ENCODE measurements at regions not wholly inside any gene's neighbourhood (a gene's known extent, or its start where the extent isn't known, plus 50 kb on each side); places are given as distances from the start of the nearest gene placed in this dataset.

GRCh38 chr3:25125201-25125600 is 302.9 kb upstream of the RARB start:
- Histone ChIP-seq H3K36me3 (ENCODE audit: control insufficient read depth, insufficient read depth, low read length) (no peaks in the 10 kb centered on the region), H3K27me3 (ENCODE audit: control insufficient read depth, insufficient read depth, low read length) (no peaks in the 10 kb centered on the region), H3K4me3 (ENCODE audit: low read depth, low read length) (no peak overlapping the region), H3K4me1 (ENCODE audit: control insufficient read depth, insufficient read depth, low read length) (no peaks in the 10 kb centered on the region), H3K27ac (ENCODE audit: low read depth, low read length) (no peak overlapping the region), H3K9me3 (ENCODE audit: control insufficient read depth, insufficient read depth, low read length) (peaks cover 18% of the 10 kb centered on the region), H3K9ac (ENCODE audit: low read depth, low read length) (no peak overlapping the region)

GRCh38 chr3:25128735-25129134 is 299.3 kb upstream of the RARB start:
- Histone ChIP-seq H3K4me3 (ENCODE audit: low read depth, low read length) (no peak overlapping the region), H3K27me3 (ENCODE audit: control insufficient read depth, insufficient read depth, low read length) (no peaks in the 10 kb centered on the region), H3K36me3 (ENCODE audit: control insufficient read depth, insufficient read depth, low read length) (no peaks in the 10 kb centered on the region), H3K27ac (ENCODE audit: low read depth, low read length) (no peak overlapping the region), H3K9me3 (ENCODE audit: control insufficient read depth, insufficient read depth, low read length) (peaks cover 18% of the 10 kb centered on the region), H3K4me1 (ENCODE audit: control insufficient read depth, insufficient read depth, low read length) (no peaks in the 10 kb centered on the region), H3K9ac (ENCODE audit: low read depth, low read length) (no peak overlapping the region)

DNA sequence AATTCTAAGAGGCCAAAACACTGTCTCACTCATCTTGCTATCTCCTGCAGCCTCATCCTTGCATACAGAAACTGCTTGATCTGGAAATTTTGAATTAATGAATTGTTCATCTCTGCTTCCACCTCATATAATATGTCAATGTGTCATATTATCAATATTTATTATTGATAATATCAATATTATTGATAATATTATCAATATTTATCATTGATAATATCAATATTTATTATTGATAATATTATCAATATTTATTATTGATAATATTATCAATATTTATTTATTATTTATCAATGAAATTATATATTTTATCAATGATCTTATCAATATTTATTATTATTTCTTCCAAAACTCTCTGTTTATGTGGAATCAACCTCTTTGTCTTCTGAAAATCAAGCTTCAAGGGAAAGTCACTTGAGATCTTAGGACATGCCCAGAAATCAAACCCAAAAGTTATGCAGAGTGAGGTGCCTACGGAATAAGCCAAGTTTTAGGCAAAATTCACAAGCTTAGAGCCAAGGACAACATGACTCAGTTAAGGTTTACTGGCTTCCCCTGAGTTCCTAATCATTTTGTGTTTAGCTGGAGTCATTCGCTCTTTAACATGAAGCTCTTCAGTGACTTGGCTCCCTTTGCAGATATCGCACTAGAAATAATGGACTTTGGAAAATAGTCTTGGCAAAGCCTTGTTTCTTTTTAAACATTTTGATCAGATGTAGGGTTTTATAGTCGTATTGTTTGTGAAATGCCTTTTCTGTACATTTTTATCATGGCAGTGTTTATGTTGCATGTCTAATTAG is 297.1 kb upstream of the RARB start:
- Histone ChIP-seq H3K9ac (ENCODE audit: low read depth, low read length) (no peak overlapping the region), H3K9me3 (ENCODE audit: control insufficient read depth, insufficient read depth, low read length) (peaks cover 18% of the 10 kb centered on the region), H3K4me1 (ENCODE audit: control insufficient read depth, insufficient read depth, low read length) (no peaks in the 10 kb centered on the region), H3K4me3 (ENCODE audit: low read depth, low read length) (no peak overlapping the region), H3K27me3 (ENCODE audit: control insufficient read depth, insufficient read depth, low read length) (no peaks in the 10 kb centered on the region), H3K36me3 (ENCODE audit: control insufficient read depth, insufficient read depth, low read length) (no peaks in the 10 kb centered on the region), H3K27ac (ENCODE audit: low read depth, low read length) (no peak overlapping the region)

DNA sequence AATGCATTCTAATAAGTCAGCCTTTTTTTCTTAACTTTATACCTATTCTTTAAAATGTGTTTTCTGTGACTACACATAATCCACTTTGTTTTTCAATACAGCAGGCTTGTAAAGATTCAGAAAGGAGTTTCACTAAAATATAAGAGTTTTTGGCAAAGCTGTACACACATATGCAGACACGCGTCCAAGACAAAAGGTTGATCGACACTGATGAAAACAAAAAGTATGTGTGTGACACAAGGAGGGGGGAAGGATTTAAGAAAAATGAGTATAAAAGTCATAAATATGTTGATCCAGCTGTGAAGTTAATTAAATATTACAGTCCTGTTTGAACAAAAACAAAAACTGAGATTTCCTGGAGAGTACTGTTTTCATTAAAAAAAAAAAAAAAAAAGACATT is 294.5 kb upstream of the RARB start:
- Histone ChIP-seq H3K9ac (ENCODE audit: low read depth, low read length) (no peak overlapping the region), H3K36me3 (ENCODE audit: control insufficient read depth, insufficient read depth, low read length) (no peaks in the 10 kb centered on the region), H3K27me3 (ENCODE audit: control insufficient read depth, insufficient read depth, low read length) (no peaks in the 10 kb centered on the region), H3K9me3 (ENCODE audit: control insufficient read depth, insufficient read depth, low read length) (peaks cover 11% of the 10 kb centered on the region), H3K4me3 (ENCODE audit: low read depth, low read length) (no peak overlapping the region), H3K27ac (ENCODE audit: low read depth, low read length) (no peak overlapping the region), H3K4me1 (ENCODE audit: control insufficient read depth, insufficient read depth, low read length) (no peaks in the 10 kb centered on the region; the same call in 1 of the 2 replicates)

DNA sequence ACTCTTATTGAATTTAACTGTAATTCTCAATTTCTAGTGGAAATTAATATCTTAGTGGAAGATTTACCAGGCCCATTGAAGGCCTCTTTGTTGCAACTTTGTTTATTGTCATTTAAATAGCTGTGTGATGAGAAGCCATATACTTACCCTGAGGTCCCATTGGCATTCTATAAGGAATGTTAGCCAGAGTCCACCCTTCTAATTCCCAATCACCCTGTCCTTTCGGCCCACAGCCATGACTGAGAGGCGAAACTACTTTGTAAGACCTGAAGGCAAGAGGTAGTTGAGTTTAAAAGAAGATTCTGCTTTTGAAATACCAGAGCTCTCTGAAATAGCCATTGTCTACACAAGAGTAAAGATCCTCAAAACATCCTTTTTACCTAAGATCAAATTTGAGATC is 290.5 kb upstream of the RARB start:
- H3K4me1 ChIP-seq (ENCODE audit: control insufficient read depth, insufficient read depth, low read length): no peaks in the 10 kb centered on the region; the same call in 1 of the 2 replicates
- H3K4me3 ChIP-seq (ENCODE audit: low read depth, low read length): no peak overlapping the region

GRCh38 chr3:25139267-25139666 is 288.8 kb upstream of the RARB start:
- H3K4me1 ChIP-seq (ENCODE audit: control insufficient read depth, insufficient read depth, low read length): peaks cover 7% of the 10 kb centered on the region; the same call in 1 of the 2 replicates
- no peaks in the 10 kb centered on the region for H3K27me3 ChIP-seq (ENCODE audit: control insufficient read depth, insufficient read depth, low read length)
- H3K9me3 ChIP-seq (ENCODE audit: control insufficient read depth, insufficient read depth, low read length): no peaks in the 10 kb centered on the region
- H3K4me3 ChIP-seq (ENCODE audit: low read depth, low read length): no peak overlapping the region
- H3K27ac ChIP-seq (ENCODE audit: low read depth, low read length): no peak overlapping the region
- no peaks in the 10 kb centered on the region for H3K36me3 ChIP-seq (ENCODE audit: control insufficient read depth, insufficient read depth, low read length)
- no peak overlapping the region for H3K9ac ChIP-seq (ENCODE audit: low read depth, low read length)

More for the DNA sequence above, 290.5 kb upstream of the RARB start:
- Histone ChIP-seq H3K27ac (ENCODE audit: low read depth, low read length) (no peak overlapping the region), H3K9me3 (ENCODE audit: control insufficient read depth, insufficient read depth, low read length) (no peaks in the 10 kb centered on the region), H3K36me3 (ENCODE audit: control insufficient read depth, insufficient read depth, low read length) (no peaks in the 10 kb centered on the region), H3K27me3 (ENCODE audit: control insufficient read depth, insufficient read depth, low read length) (no peaks in the 10 kb centered on the region), H3K9ac (ENCODE audit: low read depth, low read length) (no peak overlapping the region)

GRCh38 chr3:25142609-25143355 is 285.3 kb upstream of the RARB start:
- H3K27me3 ChIP-seq (ENCODE audit: control insufficient read depth, insufficient read depth, low read length): no peaks in the 10 kb centered on the region

DNA sequence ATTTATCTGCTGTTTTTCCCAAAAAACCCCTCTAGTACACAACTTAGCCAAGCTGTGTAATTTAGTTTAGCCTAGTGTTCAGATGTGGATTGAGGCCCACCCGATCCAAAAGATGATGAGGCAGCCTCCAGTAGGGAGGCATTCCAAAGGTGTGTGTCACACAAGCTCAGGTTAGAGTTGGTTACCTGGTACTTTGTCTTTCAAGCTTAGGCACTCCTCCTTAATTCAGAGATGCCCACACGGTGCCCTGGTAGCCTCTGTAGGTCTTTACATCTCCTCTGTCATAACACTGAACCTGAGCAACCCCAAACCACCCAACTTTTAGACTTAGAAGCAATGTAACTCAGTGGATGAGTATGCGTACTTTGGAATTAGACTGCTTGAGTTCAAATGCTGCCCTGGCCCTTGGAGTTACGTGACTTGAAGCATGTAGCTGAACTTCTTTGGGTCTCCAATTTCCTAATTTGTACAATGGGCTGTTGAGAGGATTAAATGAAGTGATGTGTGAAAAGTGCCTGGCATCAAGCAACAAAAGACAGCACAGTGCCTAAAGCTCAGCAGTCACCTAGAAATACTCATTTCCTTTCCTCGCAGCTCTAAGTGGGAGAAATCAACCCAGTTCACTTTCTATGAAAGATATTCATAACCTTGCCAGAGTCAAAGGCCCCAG is 284.6 kb upstream of the RARB start:
- no peaks in the 10 kb centered on the region for H3K27me3 ChIP-seq (ENCODE audit: control insufficient read depth, insufficient read depth, low read length)
- peak overlapping the region; percentile 32 for H3K27ac ChIP-seq (ENCODE audit: low read depth, low read length)
- H3K9me3 ChIP-seq (ENCODE audit: control insufficient read depth, insufficient read depth, low read length): no peaks in the 10 kb centered on the region
- no peak overlapping the region for H3K4me3 ChIP-seq (ENCODE audit: low read depth, low read length)
- H3K9ac ChIP-seq (ENCODE audit: low read depth, low read length): no peak overlapping the region
- H3K4me1 ChIP-seq (ENCODE audit: control insufficient read depth, insufficient read depth, low read length): peaks cover 7% of the 10 kb centered on the region; the same call in 1 of the 2 replicates
- H3K36me3 ChIP-seq (ENCODE audit: control insufficient read depth, insufficient read depth, low read length): no peaks in the 10 kb centered on the region

More at GRCh38 chr3:25142609-25143355, 285.3 kb upstream of the RARB start:
- Histone ChIP-seq H3K9ac (ENCODE audit: low read depth, low read length) (no peak overlapping the region), H3K27ac (ENCODE audit: low read depth, low read length) (peak overlapping the region; percentile 32), H3K4me1 (ENCODE audit: control insufficient read depth, insufficient read depth, low read length) (peaks cover 7% of the 10 kb centered on the region; the same call in 1 of the 2 replicates), H3K36me3 (ENCODE audit: control insufficient read depth, insufficient read depth, low read length) (no peaks in the 10 kb centered on the region), H3K9me3 (ENCODE audit: control insufficient read depth, insufficient read depth, low read length) (no peaks in the 10 kb centered on the region), H3K4me3 (ENCODE audit: low read depth, low read length) (no peak overlapping the region)

DNA sequence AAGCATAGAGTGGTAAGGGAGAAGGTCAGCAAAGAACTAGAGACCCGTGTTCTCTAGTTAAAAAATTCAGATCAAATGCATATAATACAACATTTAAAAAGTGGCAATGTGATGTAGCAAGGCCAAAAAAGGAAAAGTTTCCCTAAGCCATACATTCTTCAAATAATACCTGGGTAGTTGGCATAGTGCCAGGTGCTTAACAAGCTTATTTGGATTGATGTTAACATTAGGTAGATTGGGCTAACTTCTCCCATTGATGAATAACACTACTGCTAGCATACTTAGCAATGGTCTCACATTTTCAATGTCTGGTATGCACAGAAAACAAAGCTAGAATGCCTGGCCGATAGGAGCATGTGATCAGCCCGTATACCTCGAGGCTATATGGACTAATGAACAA is 283.6 kb upstream of the RARB start:
- no peak overlapping the region for H3K27ac ChIP-seq (ENCODE audit: low read depth, low read length)
- no peaks in the 10 kb centered on the region for H3K36me3 ChIP-seq (ENCODE audit: control insufficient read depth, insufficient read depth, low read length)
- no peaks in the 10 kb centered on the region for H3K27me3 ChIP-seq (ENCODE audit: control insufficient read depth, insufficient read depth, low read length)
- H3K9me3 ChIP-seq (ENCODE audit: control insufficient read depth, insufficient read depth, low read length): no peaks in the 10 kb centered on the region
- peaks cover 7% of the 10 kb centered on the region; the same call in 1 of the 2 replicates for H3K4me1 ChIP-seq (ENCODE audit: control insufficient read depth, insufficient read depth, low read length)
- H3K9ac ChIP-seq (ENCODE audit: low read depth, low read length): no peak overlapping the region
- H3K4me3 ChIP-seq (ENCODE audit: low read depth, low read length): no peak overlapping the region

DNA sequence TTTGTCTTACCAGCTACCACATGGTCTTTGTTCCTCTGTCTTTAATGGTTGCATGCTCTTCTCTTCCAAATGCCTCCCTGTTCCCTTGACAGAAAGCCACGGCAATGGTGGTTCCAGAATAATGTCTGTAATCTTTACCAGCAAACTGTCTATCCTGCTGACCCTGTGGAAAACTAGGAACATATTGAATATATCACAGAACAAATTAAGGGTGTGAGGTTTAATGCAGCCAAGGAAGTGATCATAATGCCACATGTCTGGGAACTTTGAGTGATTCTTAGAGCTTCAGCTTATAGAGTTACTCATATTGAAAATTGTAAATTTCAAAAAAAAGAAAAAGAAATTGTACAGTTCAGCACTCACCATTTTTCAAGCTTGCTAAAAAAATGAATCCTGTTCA is 282.9 kb upstream of the RARB start:
- no peaks in the 10 kb centered on the region for H3K36me3 ChIP-seq (ENCODE audit: control insufficient read depth, insufficient read depth, low read length)
- H3K27me3 ChIP-seq (ENCODE audit: control insufficient read depth, insufficient read depth, low read length): no peaks in the 10 kb centered on the region
- H3K4me1 ChIP-seq (ENCODE audit: control insufficient read depth, insufficient read depth, low read length): peaks cover 7% of the 10 kb centered on the region
- H3K27ac ChIP-seq (ENCODE audit: low read depth, low read length): no peak overlapping the region
- H3K4me3 ChIP-seq (ENCODE audit: low read depth, low read length): no peak overlapping the region
- no peak overlapping the region for H3K9ac ChIP-seq (ENCODE audit: low read depth, low read length)
- H3K9me3 ChIP-seq (ENCODE audit: control insufficient read depth, insufficient read depth, low read length): no peaks in the 10 kb centered on the region

DNA sequence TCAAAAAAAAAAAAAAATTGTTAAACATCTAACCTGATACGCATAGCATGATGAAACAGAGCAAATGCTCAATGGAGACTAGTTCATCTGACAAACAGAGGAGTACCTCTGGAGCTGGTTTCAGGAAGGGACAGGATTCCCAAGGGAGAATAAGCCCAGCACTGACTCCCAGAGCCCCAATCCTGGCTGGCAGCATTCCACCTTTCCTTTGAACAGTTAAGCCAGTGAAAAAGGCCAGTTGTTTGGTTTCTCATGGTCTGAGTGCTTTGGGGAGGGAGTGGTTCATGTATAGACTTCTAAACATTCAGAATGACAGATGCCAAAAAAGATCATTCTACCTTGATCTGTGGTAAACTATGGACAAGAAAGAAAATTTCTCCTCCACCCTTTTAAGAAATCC is 277.9 kb upstream of the RARB start:
- Histone ChIP-seq H3K9ac (ENCODE audit: low read depth, low read length) (no peak overlapping the region), H3K4me1 (ENCODE audit: control insufficient read depth, insufficient read depth, low read length) (peaks cover 24% of the 10 kb centered on the region), H3K27ac (ENCODE audit: low read depth, low read length) (no peak overlapping the region), H3K27me3 (ENCODE audit: control insufficient read depth, insufficient read depth, low read length) (no peaks in the 10 kb centered on the region), H3K4me3 (ENCODE audit: low read depth, low read length) (no peak overlapping the region), H3K9me3 (ENCODE audit: control insufficient read depth, insufficient read depth, low read length) (no peaks in the 10 kb centered on the region), H3K36me3 (ENCODE audit: control insufficient read depth, insufficient read depth, low read length) (no peaks in the 10 kb centered on the region)
